GM12864 (cell line): ENCODE measurements at regions not wholly inside any gene's neighbourhood (a gene's known extent, or its start where the extent isn't known, plus 50 kb on each side); places are given as distances from the start of the nearest gene placed in this dataset.
"Not testable (repeated sequence)": the region's sequence is repeated elsewhere in the genome, so short reads cannot be mapped to it uniquely, and the experiment has no call there.

Experiments
- DNase-seq: peaks from one replicate; pipeline ENCODE4 v3.0.0-alpha.2; 2011; ENCODE audit warnings: low read depth
- H3K4me3 ChIP-seq: 2 replicates; pipeline ENCODE4 v1.5.1; 2011; ENCODE audit warnings: mild to moderate bottlenecking, low read depth, low read length, control low read depth
- TF ChIP-seq, protein P1 (sequence below): IDR thresholded peaks from 2 replicates; pipeline ENCODE4 v1.5.1; 2011; ENCODE audit warnings: low read depth, mild to moderate bottlenecking, moderate library complexity, low read length, control low read depth, inconsistent platforms; ENCODE audit errors: missing control alignments

DNA sequence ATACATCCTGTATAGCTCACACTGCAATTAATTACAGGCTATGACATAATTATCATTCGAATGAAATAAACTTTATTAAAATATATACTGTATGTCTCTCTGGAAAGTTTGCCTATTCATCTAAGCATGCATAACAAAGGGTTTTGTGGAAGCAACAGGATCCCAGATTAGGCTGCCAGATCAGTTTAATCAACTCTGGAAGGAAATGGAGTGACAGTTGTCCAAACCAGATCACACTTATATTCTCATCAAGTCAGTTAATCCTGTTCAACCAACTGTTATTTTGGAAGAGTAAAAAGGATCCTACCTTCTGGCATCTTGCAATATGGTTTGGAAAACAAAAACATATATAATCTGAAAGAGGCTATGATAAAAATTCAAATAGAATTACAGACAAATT, 312.2 kb downstream of the FAT4 start:
- DNase-seq: no peak
- TF ChIP-seq, protein P1, sequence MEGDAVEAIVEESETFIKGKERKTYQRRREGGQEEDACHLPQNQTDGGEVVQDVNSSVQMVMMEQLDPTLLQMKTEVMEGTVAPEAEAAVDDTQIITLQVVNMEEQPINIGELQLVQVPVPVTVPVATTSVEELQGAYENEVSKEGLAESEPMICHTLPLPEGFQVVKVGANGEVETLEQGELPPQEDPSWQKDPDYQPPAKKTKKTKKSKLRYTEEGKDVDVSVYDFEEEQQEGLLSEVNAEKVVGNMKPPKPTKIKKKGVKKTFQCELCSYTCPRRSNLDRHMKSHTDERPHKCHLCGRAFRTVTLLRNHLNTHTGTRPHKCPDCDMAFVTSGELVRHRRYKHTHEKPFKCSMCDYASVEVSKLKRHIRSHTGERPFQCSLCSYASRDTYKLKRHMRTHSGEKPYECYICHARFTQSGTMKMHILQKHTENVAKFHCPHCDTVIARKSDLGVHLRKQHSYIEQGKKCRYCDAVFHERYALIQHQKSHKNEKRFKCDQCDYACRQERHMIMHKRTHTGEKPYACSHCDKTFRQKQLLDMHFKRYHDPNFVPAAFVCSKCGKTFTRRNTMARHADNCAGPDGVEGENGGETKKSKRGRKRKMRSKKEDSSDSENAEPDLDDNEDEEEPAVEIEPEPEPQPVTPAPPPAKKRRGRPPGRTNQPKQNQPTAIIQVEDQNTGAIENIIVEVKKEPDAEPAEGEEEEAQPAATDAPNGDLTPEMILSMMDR: no peak
- no peak overlapping the region for H3K4me3 ChIP-seq

DNA sequence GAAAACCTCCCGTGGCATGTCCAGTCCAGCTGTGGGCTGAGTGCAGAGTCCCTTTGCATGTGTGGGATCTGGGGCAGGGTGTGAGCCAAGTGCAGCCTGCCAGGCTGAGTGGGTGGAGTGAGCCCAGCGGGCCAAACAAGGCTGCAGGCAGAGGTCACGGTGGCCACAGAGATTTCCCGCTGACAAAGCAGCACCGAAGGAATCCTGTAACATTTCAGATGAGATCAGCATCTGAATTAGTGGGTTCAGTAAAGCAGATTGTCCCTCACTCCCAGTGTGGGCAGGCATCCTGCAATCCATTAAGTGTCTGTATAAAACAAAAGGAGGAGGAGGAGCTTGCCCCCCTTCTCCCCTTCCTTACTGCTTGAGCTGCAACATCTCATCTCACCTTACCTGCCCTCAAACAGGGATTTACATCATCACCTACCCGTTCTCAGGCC, 324.4 kb downstream of the FAT4 start:
- H3K4me3 ChIP-seq: no peak overlapping the region
- no peak for DNase-seq

DNA sequence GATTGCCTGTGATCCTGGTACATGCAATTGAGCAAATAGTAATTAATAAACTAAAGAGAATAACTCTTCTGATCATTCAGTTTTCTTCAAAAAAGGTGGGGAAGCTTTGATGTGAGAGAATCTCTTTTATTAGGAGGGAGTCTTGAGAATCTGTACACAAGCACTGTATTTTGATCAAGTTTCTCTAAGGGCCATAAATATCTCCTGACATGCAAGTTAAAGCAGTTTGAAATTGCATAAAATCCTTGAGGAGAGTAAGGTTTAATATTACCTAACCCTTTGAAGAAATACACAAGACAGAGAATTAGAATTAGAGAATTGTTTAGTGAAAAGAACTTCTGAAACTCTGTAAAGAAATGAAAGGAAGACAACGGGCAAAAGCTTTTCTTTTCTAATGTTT, 326.9 kb downstream of the FAT4 start:
- H3K4me3 ChIP-seq: no peak overlapping the region
- TF ChIP-seq, protein P1: no peak
- DNase-seq: no peak

More for the DNA sequence above, 324.4 kb downstream of the FAT4 start:
- TF ChIP-seq, protein P1: no peak

DNA sequence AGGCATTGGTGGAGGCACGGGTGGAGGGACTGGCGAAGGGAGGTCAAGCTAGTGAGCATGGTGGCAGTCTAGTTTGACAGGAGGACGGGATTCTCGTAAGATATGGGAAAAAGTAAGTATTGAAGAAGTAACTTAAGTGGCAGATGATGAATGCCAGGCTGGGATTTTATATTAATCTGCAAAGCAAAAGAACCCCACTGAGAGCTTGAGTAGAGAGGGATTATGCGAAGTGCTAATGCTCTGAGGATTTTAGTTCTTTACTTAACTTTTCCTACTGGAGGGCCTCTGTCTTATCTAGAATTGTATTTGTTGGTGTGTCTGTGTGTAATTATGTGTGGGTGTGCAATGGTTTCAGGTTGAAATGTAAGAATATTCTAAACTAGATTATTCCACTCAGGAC, 327.9 kb downstream of the FAT4 start:
- TF ChIP-seq, protein P1: no peak
- no peak for DNase-seq
- no peak overlapping the region for H3K4me3 ChIP-seq

DNA sequence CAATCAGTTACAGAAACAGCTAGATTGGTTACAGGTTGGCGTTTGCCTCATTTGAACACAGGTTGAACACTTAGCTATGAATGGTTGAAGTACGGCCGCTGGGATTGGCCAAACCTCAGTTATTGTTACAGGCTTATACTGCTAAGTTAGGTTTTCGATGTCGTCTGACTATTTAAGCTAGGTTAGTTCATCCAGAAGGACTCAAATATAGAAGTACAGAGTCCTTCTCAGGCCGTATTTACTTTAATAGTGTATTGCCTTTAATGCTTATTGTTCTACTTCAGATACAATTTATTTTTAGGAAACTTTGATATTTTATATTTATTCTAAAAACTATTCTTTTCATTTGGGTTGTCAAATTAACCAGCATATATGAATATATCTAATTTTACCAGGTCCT, 334.7 kb downstream of the FAT4 start:
- H3K4me3 ChIP-seq: no peak overlapping the region
- DNase-seq: no peak
- TF ChIP-seq, protein P1: no peak

DNA sequence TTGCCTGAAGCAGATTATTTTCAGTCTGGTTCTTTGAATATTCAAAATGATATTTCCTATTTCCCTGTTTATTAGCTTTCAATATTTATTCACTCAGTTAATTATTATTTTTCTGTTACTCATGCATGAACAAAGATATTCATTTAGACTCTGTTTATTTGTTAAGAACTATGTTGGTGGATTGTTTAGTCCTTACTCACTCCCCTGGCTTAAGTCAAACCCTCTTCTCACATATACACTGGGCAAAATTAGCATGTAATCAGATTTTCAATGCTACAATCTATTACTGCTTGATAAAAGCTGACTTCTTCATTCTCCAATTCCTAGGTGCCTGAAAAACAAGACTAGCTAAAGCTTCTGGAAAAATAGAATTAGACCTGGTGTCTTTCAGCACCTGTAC, 335.8 kb downstream of the FAT4 start:
- no peak overlapping the region for H3K4me3 ChIP-seq
- DNase-seq: no peak
- TF ChIP-seq, protein P1: no peak

DNA sequence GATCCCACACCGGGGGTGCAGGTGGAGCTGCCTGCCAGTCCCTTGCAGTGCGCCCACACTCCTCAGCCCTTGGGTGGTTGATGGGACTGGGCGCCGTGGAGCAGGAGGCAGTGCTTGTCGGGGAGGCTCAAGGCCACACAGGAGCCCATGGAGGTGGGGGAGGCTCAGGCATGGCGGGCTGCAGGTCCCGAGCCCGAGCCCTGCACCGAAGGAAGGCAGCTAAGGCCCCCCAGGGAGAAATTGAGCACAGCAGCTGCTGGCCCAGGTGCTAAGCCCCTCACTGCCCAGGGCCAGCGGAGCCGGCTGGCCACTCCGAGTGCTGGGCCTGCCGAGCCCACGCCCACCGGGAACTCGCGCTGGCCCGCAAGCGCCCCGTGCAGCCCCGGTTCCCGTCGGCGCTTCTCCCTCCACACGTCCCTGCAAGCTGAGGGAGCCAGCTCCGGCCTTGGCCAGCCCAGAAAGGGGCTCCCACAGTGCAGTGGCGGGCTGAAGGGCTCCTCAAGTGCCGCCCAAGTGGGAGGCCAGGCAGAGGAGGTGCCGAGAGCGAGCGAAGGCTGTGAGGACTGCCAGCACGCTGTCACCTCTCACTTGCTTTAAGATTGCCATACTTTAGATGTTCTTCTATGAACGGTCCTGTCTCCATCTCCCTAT, 337.1 kb downstream of the FAT4 start:
- not testable (repeated sequence) for DNase-seq, H3K4me3 ChIP-seq
